HepG2 (cell line): ENCODE measurements at regions not wholly inside any gene's neighbourhood (a gene's known extent, or its start where the extent isn't known, plus 50 kb on each side); places are given as distances from the start of the nearest gene placed in this dataset.

Experiments
- ATAC-seq: fragments of 200-7000 bp; cut with Tn5 transposase; 3 replicates; pipeline ENCODE4 v1.9.1; 2020; ENCODE audit warnings: mild to moderate bottlenecking, moderate library complexity
- BruUV-seq: library from RNA; stranded (reverse); fragments of 400-500 nt; replicated peaks from 2 replicates; lab custom pipeline; 2021; lab: Mats Ljungman, UMichigan
- CTCF ChIA-PET: fragments of 300-600 bp; formaldehyde crosslinking; extraction: SDS; loops from one replicate; lab custom pipeline; 2021; ENCODE audit warnings: low total read pairs, inconsistent platforms, low intra/inter-chr PET ratio; lab: Yijun Ruan, JAX
- POLR2A ChIA-PET: fragments of 350-600 bp; sonication (Branson Sonifier 250); formaldehyde crosslinking; loops from one replicate; lab custom pipeline; 2020; ENCODE audit warnings: antibody characterized with exemption, inconsistent platforms; lab: Yijun Ruan, JAX
- DNase-seq: peaks from one replicate; pipeline ENCODE4 v3.0.0-alpha.2; 2015; ENCODE audit warnings: low spot score
- FAIRE-seq: peaks from 3 replicates; lab custom pipeline; 2011; peaks lifted over from hg19 to GRCh38; lab: Jason Lieb, UNC
- H2AFZ ChIP-seq: one replicate; pipeline ENCODE4 v1.6.1; 2011; ENCODE audit warnings: low read length, inconsistent platforms
- H3K27ac ChIP-seq: fragments of 300-600 bp; 3 replicates; pipeline ENCODE4 v1.8.0; 2011; ENCODE audit warnings: mixed run types, mild to moderate bottlenecking, mixed read lengths, low read length, inconsistent platforms; ENCODE audit not compliant: insufficient read depth; ENCODE audit errors: extremely low read length
- H3K27me3 ChIP-seq, 2 experiments: fragments of 200-600 bp in 1 of 2; 2 replicates in 1 of 2; 3 replicates in 1 of 2; pipeline versions ENCODE4 v1.6.0 to v1.8.0; 2011; ENCODE audit warnings: low read length in 2 of 2, mild to moderate bottlenecking in 2 of 2, moderate library complexity in 2 of 2, inconsistent platforms in 1 of 2; ENCODE audit not compliant: insufficient read depth in 2 of 2, control insufficient read depth in 1 of 2
- H3K36me3 ChIP-seq, 2 experiments: fragments of 200-600 bp in 1 of 2; replicated peaks in 1 of 2; 2 replicates in 1 of 2; 3 replicates in 1 of 2; pipeline versions ENCODE4 v1.5.1 to v1.8.0; 2011; ENCODE audit warnings: low read length in 2 of 2, inconsistent platforms in 1 of 2; ENCODE audit not compliant: insufficient read depth in 2 of 2, control insufficient read depth in 1 of 2
- H3K4me1 ChIP-seq: 2 replicates; pipeline ENCODE4 v1.5.1; 2012; ENCODE audit warnings: low read length, inconsistent platforms; ENCODE audit not compliant: insufficient read depth
- H3K4me2 ChIP-seq: 2 replicates; pipeline ENCODE4 v1.6.0; 2011; ENCODE audit warnings: low read depth, low read length, inconsistent platforms
- H3K4me3 ChIP-seq, 3 experiments: fragments of 200-600 bp in 1 of 3; sonication (generic), shearing (Covaris generic) in 1 of 3; replicated peaks in 1 of 3; 2 replicates each; pipeline ENCODE4 v1.5.1; 2011 to 2016; ENCODE audit warnings: low read length in 3 of 3, inconsistent platforms in 2 of 3, low read depth in 2 of 3, mild to moderate bottlenecking in 2 of 3, control low read depth in 1 of 3, mixed read lengths in 1 of 3; ENCODE audit not compliant: insufficient read depth in 1 of 3
- H3K79me2 ChIP-seq: one replicate; pipeline ENCODE4 v1.6.1; 2011; ENCODE audit warnings: low read length, inconsistent platforms; ENCODE audit not compliant: insufficient read depth
- H3K9ac ChIP-seq: 2 replicates; pipeline ENCODE4 v1.6.0; 2011; ENCODE audit warnings: mild to moderate bottlenecking, low read depth, low read length, inconsistent platforms; ENCODE audit not compliant: insufficient read depth
- H3K9me3 ChIP-seq: 2 replicates; pipeline ENCODE4 v1.5.1; 2012; ENCODE audit warnings: mild to moderate bottlenecking, low read length
- H4K20me1 ChIP-seq: 2 replicates; pipeline ENCODE4 v1.6.0; 2011; ENCODE audit warnings: inconsistent platforms, mild to moderate bottlenecking, low read length, moderate library complexity; ENCODE audit not compliant: insufficient read depth
- ADNP ChIP-seq: sonication (generic); formaldehyde crosslinking; IDR thresholded peaks from 2 replicates; pipeline ENCODE4 v1.4.0; 2020; ENCODE audit warnings: missing genetic modification reagents
- BORCS8-MEF2B ChIP-seq: sonication (generic); formaldehyde crosslinking; IDR thresholded peaks from 2 replicates; pipeline ENCODE4 v1.8.0; 2022; ENCODE audit warnings: mild to moderate bottlenecking, missing genetic modification reagents
- CEBPB ChIP-seq: IDR thresholded peaks from 2 replicates; pipeline ENCODE4 v1.6.1; 2011; ENCODE audit warnings: low read depth, low read length, improper control_type of control experiment, borderline replicate concordance
- CEBPG ChIP-seq: IDR thresholded peaks from 2 replicates; pipeline ENCODE4 v1.6.1; 2016
- CENPBD1 ChIP-seq: sonication (generic); formaldehyde crosslinking; IDR thresholded peaks from 2 replicates; pipeline ENCODE4 v1.8.0; 2022; ENCODE audit warnings: missing genetic modification reagents, low read depth, mild to moderate bottlenecking, borderline replicate concordance
- FIP1L1 ChIP-seq: fragments of 200-400 bp; formaldehyde crosslinking; IDR thresholded peaks from 2 replicates; pipeline ENCODE4 v1.6.1; 2018; ENCODE audit warnings: low read depth, mild to moderate bottlenecking, low read length, moderate library complexity, borderline replicate concordance; ENCODE audit not compliant: insufficient read depth
- HDAC1 ChIP-seq: sonication (generic); formaldehyde crosslinking; IDR thresholded peaks from 2 replicates; pipeline ENCODE4 v1.5.1; 2020; ENCODE audit warnings: mild to moderate bottlenecking, missing genetic modification reagents
- HOXA3 ChIP-seq: sonication (generic); formaldehyde crosslinking; IDR thresholded peaks from 2 replicates; pipeline ENCODE4 v1.5.0; 2020; ENCODE audit warnings: missing genetic modification reagents
- KLF11 ChIP-seq: IDR thresholded peaks from 2 replicates; pipeline ENCODE4 v1.6.1; 2016; ENCODE audit warnings: missing compliant biosample characterization
- REL ChIP-seq: sonication (generic); formaldehyde crosslinking; conservative IDR thresholded peaks from 2 replicates; pipeline ENCODE4 v1.8.0; 2022; ENCODE audit warnings: mild to moderate bottlenecking, missing genetic modification reagents, moderate library complexity
- RNF2 ChIP-seq: fragments of 450-650 bp; conservative IDR thresholded peaks from 2 replicates; pipeline ENCODE4 v1.6.1; 2016; ENCODE audit warnings: low read depth
- SMC3 ChIP-seq: IDR thresholded peaks from 2 replicates; pipeline ENCODE4 v1.6.1; 2011; ENCODE audit warnings: low read length, improper control_type of control experiment
- ZNF276 ChIP-seq: sonication (generic); formaldehyde crosslinking; IDR thresholded peaks from 2 replicates; pipeline ENCODE4 v1.4.0; 2020; ENCODE audit warnings: mild to moderate bottlenecking, low read depth, missing genetic modification reagents
- ZNF563 ChIP-seq: sonication (generic); formaldehyde crosslinking; IDR thresholded peaks from 2 replicates; pipeline ENCODE4 v1.8.0; 2022; ENCODE audit warnings: mild to moderate bottlenecking, moderate library complexity, missing genetic modification reagents
- ZNF678 ChIP-seq: sonication (generic); formaldehyde crosslinking; IDR thresholded peaks from 2 replicates; pipeline ENCODE4 v1.4.0; 2020; ENCODE audit warnings: mild to moderate bottlenecking, missing genetic modification reagents
- ZNF761 ChIP-seq: sonication (generic); formaldehyde crosslinking; conservative IDR thresholded peaks from 2 replicates; pipeline ENCODE4 v1.4.0; 2020; ENCODE audit warnings: mild to moderate bottlenecking, missing genetic modification reagents
- ZXDC ChIP-seq: sonication (generic); formaldehyde crosslinking; IDR thresholded peaks from 2 replicates; pipeline ENCODE4 v1.5.0; 2020; ENCODE audit warnings: mild to moderate bottlenecking, missing genetic modification reagents
- WGBS: methylation state at CpG from one replicate; pipeline ENCODE4 v1.1.6; 2017; ENCODE audit warnings: low lambda C conversion rate; 5-methylcytosine and 5-hydroxymethylcytosine counted together
- in situ Hi-C: cut with HindIII; loops from 2 replicates; pipeline ENCODE4 v1.10.0; 2017; ENCODE audit warnings: low pct_unique_long_range_greater_than_20kb; ENCODE audit not compliant: extremely low pct_ligation_motif_present
- intact Hi-C: fragments of 100-400 bp; cut with micrococcal nuclease; formaldehyde crosslinking; loops from one replicate; pipeline ENCODE4 v1.10.0; 2022; ENCODE audit not compliant: unreplicated experiment

GRCh38 chr4:131595140-131595539 lies 1554.0 kb upstream of the PCDH10 start:
- CTCF ChIA-PET, result no interaction called here

GRCh38 chr4:131603705-131604104 lies 1545.4 kb upstream of the PCDH10 start:
- CTCF ChIA-PET, result no interaction called here
- TF ChIP-seq SMC3, result no peak
- TF ChIP-seq ADNP (CRISPR knock-in tag), result no peak
- no peak for TF ChIP-seq HDAC1 (CRISPR knock-in tag)
- no peak for TF ChIP-seq BORCS8-MEF2B
- TF ChIP-seq ZNF678 (CRISPR knock-in tag), result no peak
- no peak for TF ChIP-seq KLF11 (CRISPR knock-in tag)
- no peak for TF ChIP-seq ZNF563 (CRISPR knock-in tag)
- TF ChIP-seq ZXDC (CRISPR knock-in tag), result no peak
- no peak for TF ChIP-seq CENPBD1 (CRISPR knock-in tag)
- TF ChIP-seq REL (CRISPR knock-in tag), result no peak
- no peak for TF ChIP-seq RNF2
- TF ChIP-seq CEBPG (CRISPR knock-in tag), result no peak
- no peak for TF ChIP-seq ZNF276 (CRISPR knock-in tag)
- TF ChIP-seq ZNF761, result no peak
- no peak for TF ChIP-seq FIP1L1

More at GRCh38 chr4:131595140-131595539, 1554.0 kb upstream of the PCDH10 start:
- 45% methylated on average over 2 of the region's 2 CpGs for WGBS
- DNase-seq (no peak), FAIRE-seq (no peak), ATAC-seq (no peak)
- in situ Hi-C loops, result no loop called here
- TF ChIP-seq CEBPB (peak; percentile 29; the same call in 1 of the 2 replicates), HOXA3 (no peak)
- H3K27ac ChIP-seq, result no peak overlapping the region
- no peak overlapping the region for H3K4me2 ChIP-seq
- H3K36me3 ChIP-seq, result no peaks in the 10 kb centered on the region
- no peaks in the 10 kb centered on the region for H3K79me2 ChIP-seq
- H3K9ac ChIP-seq, result no peak overlapping the region
- intact Hi-C loops, result no loop called here
- H3K4me3 ChIP-seq, result no peak overlapping the region
- no peaks in the 10 kb centered on the region for H3K27me3 ChIP-seq
- BruUV-seq, result no TSS peak
- POLR2A ChIA-PET, result no interaction called here
- H2AFZ ChIP-seq, result no peak overlapping the region
- H3K4me1 ChIP-seq, result no peaks in the 10 kb centered on the region
- no peaks in the 10 kb centered on the region for H3K9me3 ChIP-seq
- H4K20me1 ChIP-seq, result no peaks in the 10 kb centered on the region

More at GRCh38 chr4:131603705-131604104, 1545.4 kb upstream of the PCDH10 start:
- H2AFZ ChIP-seq, result no peak overlapping the region
- FAIRE-seq, result no peak
- no peak overlapping the region for H3K4me3 ChIP-seq
- WGBS, result 11% methylated on average over 1 of the region's 1 CpG
- H3K36me3 ChIP-seq, result no peaks in the 10 kb centered on the region
- DNase-seq, result no peak
- no peak for ATAC-seq
- no peaks in the 10 kb centered on the region for H3K27me3 ChIP-seq
- no peaks in the 10 kb centered on the region for H3K9me3 ChIP-seq
- no peak overlapping the region for H3K9ac ChIP-seq
- POLR2A ChIA-PET, result no interaction called here
- intact Hi-C loops, result no loop called here
- BruUV-seq, result no TSS peak
- H3K79me2 ChIP-seq, result no peaks in the 10 kb centered on the region
- H3K4me2 ChIP-seq, result no peak overlapping the region
- no peaks in the 10 kb centered on the region for H3K4me1 ChIP-seq
- no peak overlapping the region for H3K27ac ChIP-seq
- no peaks in the 10 kb centered on the region for H4K20me1 ChIP-seq
- in situ Hi-C loops, result no loop called here
